ENCODE measurements at regions not wholly inside any gene's neighbourhood (a gene's known extent, or its start where the extent isn't known, plus 50 kb on each side); places are given as distances from the start of the nearest gene placed in this dataset.
A peak's percentile ranks its signal among the peaks of the same experiment; 100 is the strongest.
"Not testable (repeated sequence)": the region's sequence is repeated elsewhere in the genome, so short reads cannot be mapped to it uniquely, and the experiment has no call there.

GRCh38 chr4:94076498-94076897 is 131.2 kb upstream of the SMARCAD1 start:
- POLR2A ChIA-PET, result no interaction called here
- no peaks in the 10 kb centered on the region for H3K79me2 ChIP-seq (ENCODE audit: insufficient read depth)
- H4K20me1 ChIP-seq (ENCODE audit: insufficient read depth), result no peaks in the 10 kb centered on the region
- 14% methylated on average over 1 of the region's 1 CpG for WGBS (ENCODE audit: low lambda C conversion rate)
- no peak overlapping the region for H3K4me3 ChIP-seq (ENCODE audit: low read depth in 2 of 2, low read length in 1 of 2)
- no peaks in the 10 kb centered on the region for H3F3A ChIP-seq (replicated peaks; ENCODE audit: insufficient read depth)
- DNase-seq, result peak; percentile 9
- no peak overlapping the region for H2AFZ ChIP-seq (ENCODE audit: low read depth)
- TF ChIP-seq TAF1 (IDR thresholded peaks at IDR 0.05; ENCODE audit: borderline replicate concordance, low read depth, low read length) (no peak), MEF2A (IDR thresholded peaks at IDR 0.05; ENCODE audit: borderline replicate concordance, low read depth) (no peak), RAD21 (IDR thresholded peaks at IDR 0.05; ENCODE audit: low read length) (peak; percentile 22; the same call in 1 of the 2 replicates)
- no peaks in the 10 kb centered on the region for H3K9me3 ChIP-seq
- no peak overlapping the region for H3K4me2 ChIP-seq
- H3K4me1 ChIP-seq (ENCODE audit: control insufficient read depth in 1 of 2, insufficient read depth in 2 of 2, low read depth in 1 of 2, low read length in 1 of 2), result no peaks in the 10 kb centered on the region
- H3K9ac ChIP-seq, result no peak overlapping the region
- H3K36me3 ChIP-seq (replicated peaks in 1 of 2; ENCODE audit: control insufficient read depth in 1 of 2, insufficient read depth in 2 of 2, low read length in 1 of 2), result no peaks in the 10 kb centered on the region
- H3K27ac ChIP-seq (ENCODE audit: low read depth in 2 of 2, low read length in 1 of 2), result no peak overlapping the region
- H3K9me2 ChIP-seq, result no peaks in the 10 kb centered on the region
- no peaks in the 10 kb centered on the region for H3K27me3 ChIP-seq (ENCODE audit: insufficient read depth)
- CTCF ChIA-PET, result interaction anchor here (0.6 to 1.6 kb wide), 4 partner anchors 176 to 307 kb away, joined by 3 to 7 read pairs (median 4); no protein-coding TSS in a partner anchor

- no peak overlapping the region for H3K9ac ChIP-seq
- H3K79me2 ChIP-seq (ENCODE audit: insufficient read depth), result no peaks in the 10 kb centered on the region
- no peaks in the 10 kb centered on the region for H3K36me3 ChIP-seq (replicated peaks in 1 of 2; ENCODE audit: control insufficient read depth in 1 of 2, insufficient read depth in 2 of 2, low read length in 1 of 2)
- ChIA-PET POLR2A (no interaction called here), CTCF (no interaction called here)
- no peaks in the 10 kb centered on the region for H3K4me1 ChIP-seq (ENCODE audit: control insufficient read depth in 1 of 2, insufficient read depth in 2 of 2, low read depth in 1 of 2, low read length in 1 of 2)
- no peaks in the 10 kb centered on the region for H4K20me1 ChIP-seq (ENCODE audit: insufficient read depth)
- H3K4me2 ChIP-seq, result no peak overlapping the region
- H3K27ac ChIP-seq (ENCODE audit: low read depth in 2 of 2, low read length in 1 of 2), result no peak overlapping the region
- no peak for DNase-seq
- no peaks in the 10 kb centered on the region for H3F3A ChIP-seq (replicated peaks; ENCODE audit: insufficient read depth)
- TF ChIP-seq POLR2AphosphoS5 (IDR thresholded peaks at IDR 0.05; ENCODE audit: low read depth, low read length), result no peak
- TF ChIP-seq RAD21 (IDR thresholded peaks at IDR 0.05; ENCODE audit: low read length), result no peak
- no peak for TF ChIP-seq ELF1 (IDR thresholded peaks at IDR 0.05)
- no peak for TF ChIP-seq MEF2A (IDR thresholded peaks at IDR 0.05; ENCODE audit: borderline replicate concordance, low read depth)
- no peak for TF ChIP-seq EP300 (IDR thresholded peaks at IDR 0.05; ENCODE audit: borderline replicate concordance in 1 of 2, low read depth in 1 of 2, low read length in 1 of 2)
- TF ChIP-seq NFIC (IDR thresholded peaks at IDR 0.05; ENCODE audit: borderline replicate concordance), result no peak
- TF ChIP-seq RXRA (IDR thresholded peaks at IDR 0.05; ENCODE audit: borderline replicate concordance, low read depth), result no peak
- no peak for TF ChIP-seq GABPA (IDR thresholded peaks at IDR 0.05; ENCODE audit: low read depth)
- no peak for TF ChIP-seq RCOR1 (IDR thresholded peaks at IDR 0.05; ENCODE audit: low read length)
- no peak for TF ChIP-seq FOXJ3 (CRISPR knock-in tag; IDR thresholded peaks at IDR 0.05)
- TF ChIP-seq, protein P1, sequence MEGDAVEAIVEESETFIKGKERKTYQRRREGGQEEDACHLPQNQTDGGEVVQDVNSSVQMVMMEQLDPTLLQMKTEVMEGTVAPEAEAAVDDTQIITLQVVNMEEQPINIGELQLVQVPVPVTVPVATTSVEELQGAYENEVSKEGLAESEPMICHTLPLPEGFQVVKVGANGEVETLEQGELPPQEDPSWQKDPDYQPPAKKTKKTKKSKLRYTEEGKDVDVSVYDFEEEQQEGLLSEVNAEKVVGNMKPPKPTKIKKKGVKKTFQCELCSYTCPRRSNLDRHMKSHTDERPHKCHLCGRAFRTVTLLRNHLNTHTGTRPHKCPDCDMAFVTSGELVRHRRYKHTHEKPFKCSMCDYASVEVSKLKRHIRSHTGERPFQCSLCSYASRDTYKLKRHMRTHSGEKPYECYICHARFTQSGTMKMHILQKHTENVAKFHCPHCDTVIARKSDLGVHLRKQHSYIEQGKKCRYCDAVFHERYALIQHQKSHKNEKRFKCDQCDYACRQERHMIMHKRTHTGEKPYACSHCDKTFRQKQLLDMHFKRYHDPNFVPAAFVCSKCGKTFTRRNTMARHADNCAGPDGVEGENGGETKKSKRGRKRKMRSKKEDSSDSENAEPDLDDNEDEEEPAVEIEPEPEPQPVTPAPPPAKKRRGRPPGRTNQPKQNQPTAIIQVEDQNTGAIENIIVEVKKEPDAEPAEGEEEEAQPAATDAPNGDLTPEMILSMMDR (IDR thresholded peaks at IDR 0.05), result no peak
- no peak for TF ChIP-seq JUND (IDR thresholded peaks at IDR 0.05)
- no peak for TF ChIP-seq EZH2phosphoT487 (IDR thresholded peaks at IDR 0.05; ENCODE audit: borderline replicate concordance, low read depth)
- TF ChIP-seq YY1 (IDR thresholded peaks at IDR 0.05; ENCODE audit: low read depth), result no peak
- TF ChIP-seq FOXM1 (IDR thresholded peaks at IDR 0.05; ENCODE audit: low read depth), result no peak
- no peaks in the 10 kb centered on the region for H3K9me2 ChIP-seq
- no peak overlapping the region for H3K4me3 ChIP-seq (ENCODE audit: low read depth in 2 of 2, low read length in 1 of 2)
- H2AFZ ChIP-seq (ENCODE audit: low read depth), result no peak overlapping the region
- WGBS (ENCODE audit: low lambda C conversion rate), result 39% methylated on average over 3 of the region's 3 CpGs
- no peaks in the 10 kb centered on the region for H3K27me3 ChIP-seq (ENCODE audit: insufficient read depth)
- H3K9me3 ChIP-seq, result no peaks in the 10 kb centered on the region
These were observed 123.5 kb upstream of the SMARCAD1 start for GRCh38 chr4:94084155-94084554.

DNA sequence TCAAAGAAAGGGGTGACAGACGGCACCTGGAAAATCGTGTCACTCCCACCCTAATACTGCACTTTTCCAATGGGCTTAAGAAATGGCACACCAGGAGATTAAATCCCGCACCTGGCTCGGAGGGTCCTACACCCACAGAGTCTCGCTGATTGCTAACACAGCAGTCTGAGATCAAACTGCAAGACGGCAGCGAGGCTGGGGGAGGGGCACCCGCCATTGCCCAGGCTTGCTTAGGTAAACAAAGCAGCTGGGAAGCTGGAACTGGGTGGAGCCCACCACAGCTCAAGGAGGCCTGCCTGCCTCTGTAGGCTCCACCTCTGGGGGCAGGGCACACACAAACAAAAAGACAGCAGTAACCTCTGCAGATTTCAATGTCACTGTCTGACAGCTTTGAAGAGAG is 108.5 kb upstream of the SMARCAD1 start:
- H3K4me1 ChIP-seq (ENCODE audit: control insufficient read depth in 1 of 2, insufficient read depth in 2 of 2, low read depth in 1 of 2, low read length in 1 of 2); H3K9me2 ChIP-seq; H3K27ac ChIP-seq (ENCODE audit: low read depth in 2 of 2, low read length in 1 of 2); H3K27me3 ChIP-seq (ENCODE audit: insufficient read depth); H3K36me3 ChIP-seq (replicated peaks in 1 of 2; ENCODE audit: control insufficient read depth in 1 of 2, insufficient read depth in 2 of 2, low read length in 1 of 2); POLR2A ChIA-PET; H3K4me2 ChIP-seq; DNase-seq; H3F3A ChIP-seq (replicated peaks; ENCODE audit: insufficient read depth); H4K20me1 ChIP-seq (ENCODE audit: insufficient read depth); H2AFZ ChIP-seq (ENCODE audit: low read depth); H3K9me3 ChIP-seq; H3K79me2 ChIP-seq (ENCODE audit: insufficient read depth); CTCF ChIA-PET; H3K4me3 ChIP-seq (ENCODE audit: low read depth in 2 of 2, low read length in 1 of 2); H3K9ac ChIP-seq: not testable (repeated sequence)
- WGBS (ENCODE audit: low lambda C conversion rate), result 57% methylated on average over 6 of the region's 8 CpGs

All from SK-N-SH (cell line).